22Rv1 (cell line): ENCODE measurements at regions not wholly inside any gene's neighbourhood (a gene's known extent, or its start where the extent isn't known, plus 50 kb on each side); places are given as distances from the start of the nearest gene placed in this dataset.
A peak's percentile ranks its signal among the peaks of the same experiment; 100 is the strongest.

Source experiments
- H3K27ac ChIP-seq: fragments of 450-650 bp; 2 replicates; pipeline ENCODE4 v1.5.1; 2017
- CTCF ChIP-seq: fragments of 450-650 bp; IDR thresholded peaks from 2 replicates; pipeline ENCODE4 v1.5.1; 2017; ENCODE audit warnings: mild to moderate bottlenecking
- ZFX ChIP-seq: fragments of 450-650 bp; IDR thresholded peaks from 2 replicates; pipeline ENCODE4 v1.6.1; 2017; ENCODE audit warnings: antibody characterized with exemption, borderline replicate concordance

DNA sequence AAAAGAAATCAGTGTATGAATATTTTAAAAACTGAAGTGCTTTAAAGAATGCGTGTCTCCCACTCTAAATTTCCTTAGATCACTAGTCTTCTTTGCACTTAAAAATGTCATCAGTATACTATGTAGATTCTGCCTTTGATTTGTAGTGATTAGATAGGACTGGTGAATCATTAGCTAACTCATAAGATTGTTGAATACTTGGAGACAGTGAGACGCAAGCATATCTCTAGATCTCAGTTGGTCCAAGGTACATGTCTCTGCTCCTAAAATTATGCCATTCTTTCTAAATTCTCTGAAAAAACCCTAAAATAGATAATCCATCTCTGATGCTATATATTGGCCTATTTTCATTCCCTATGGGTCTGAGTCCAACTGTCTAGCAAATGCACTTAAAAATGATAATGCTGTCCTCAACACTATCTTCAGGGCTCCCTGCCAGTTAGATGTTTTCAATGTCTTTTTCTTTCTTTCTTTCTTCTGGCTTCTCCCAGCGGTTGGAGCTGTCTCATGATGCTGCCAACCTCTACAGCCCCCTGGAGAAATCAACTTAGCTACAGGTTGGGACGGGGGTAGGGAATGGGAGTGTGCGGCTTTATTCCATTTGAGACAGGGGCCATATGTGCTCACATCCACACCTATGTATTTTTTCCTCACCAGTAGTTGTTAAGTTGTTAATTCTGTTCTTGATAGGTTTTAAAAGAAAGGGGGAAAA is 301.0 kb downstream of the NDFIP2 start:
- peak overlapping the region; percentile 61 for H3K27ac ChIP-seq
- TF ChIP-seq CTCF (no peak), ZFX (no peak)

- H3K27ac ChIP-seq, result no peak overlapping the region
- no peak for TF ChIP-seq ZFX
- TF ChIP-seq CTCF, result no peak
These were observed 299.3 kb downstream of the NDFIP2 start for GRCh38 chr13:79780240-79780639.

DNA sequence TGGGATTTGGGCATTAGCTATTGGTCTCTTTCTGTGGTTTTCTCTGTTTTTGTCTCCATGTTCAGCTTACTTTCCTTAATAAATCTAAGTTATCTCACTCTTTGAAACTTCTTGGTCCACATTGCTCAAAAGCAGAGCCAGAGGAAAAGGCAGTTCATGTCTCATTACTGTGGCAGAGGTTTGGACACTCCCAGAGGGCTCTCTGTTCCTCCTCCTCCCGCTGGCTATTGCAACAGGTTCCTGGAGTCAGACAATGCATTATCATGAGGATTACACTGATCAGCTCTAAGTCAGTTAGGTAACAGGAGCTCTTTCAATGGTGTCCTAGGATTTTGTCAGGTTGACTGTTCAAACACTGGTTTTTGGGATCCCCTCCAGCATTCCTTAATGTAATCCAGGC is 298.8 kb downstream of the NDFIP2 start:
- peak overlapping the region; percentile 15; the same call in 1 of the 2 replicates for H3K27ac ChIP-seq
- TF ChIP-seq CTCF, result no peak
- no peak for TF ChIP-seq ZFX

DNA sequence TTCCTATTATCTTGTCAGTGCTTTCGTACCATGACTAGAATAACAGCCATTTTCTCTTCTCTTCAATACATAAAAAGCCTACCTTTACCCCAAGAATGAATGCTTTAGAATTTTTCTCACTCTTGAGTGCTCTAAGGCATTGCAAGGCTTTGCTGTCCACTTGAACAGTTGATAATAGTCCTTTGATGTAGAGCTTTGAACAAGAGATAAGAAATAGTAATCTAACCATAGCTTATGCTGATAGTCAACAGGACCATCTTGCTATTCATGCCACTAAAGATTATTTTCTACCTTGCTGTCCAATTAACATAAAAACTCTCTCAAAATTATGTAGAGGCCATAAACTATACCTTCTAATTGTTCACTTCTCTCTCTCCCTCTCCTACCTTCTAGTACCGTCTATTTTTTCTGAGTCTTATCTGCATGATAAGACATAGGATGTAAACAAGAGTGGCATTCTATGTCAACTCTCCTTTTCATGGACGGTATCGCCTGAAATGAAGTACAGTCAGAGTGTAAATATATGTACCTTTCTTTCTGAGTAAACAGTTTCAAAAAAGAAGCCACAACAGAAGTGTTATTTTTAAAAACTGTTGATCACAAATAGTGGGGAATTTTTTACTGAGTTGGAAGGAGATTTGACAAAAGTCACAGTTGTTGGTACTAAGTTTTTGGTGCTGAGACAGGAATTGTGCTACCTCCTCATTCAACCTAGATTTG is 297.9 kb downstream of the NDFIP2 start:
- no peak overlapping the region for H3K27ac ChIP-seq

DNA sequence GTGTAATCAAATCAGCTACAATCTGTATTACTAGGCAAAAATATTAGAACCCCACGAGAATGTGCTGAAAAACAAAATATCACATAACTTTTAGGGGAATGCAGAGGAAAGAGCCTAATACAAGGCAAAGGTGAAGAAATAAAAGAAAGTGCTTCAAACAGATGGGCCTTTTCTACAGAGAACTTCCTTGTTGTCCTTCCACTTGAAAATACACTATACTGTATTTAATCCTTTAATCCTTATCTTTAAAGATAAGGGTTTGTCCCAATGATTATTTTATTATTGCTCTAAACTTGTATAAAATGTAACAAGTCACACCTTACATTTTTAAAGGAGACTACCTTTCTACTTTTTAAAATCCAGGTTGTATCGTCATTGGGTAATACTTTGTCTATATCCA is 296.5 kb downstream of the NDFIP2 start:
- no peak overlapping the region for H3K27ac ChIP-seq
- TF ChIP-seq CTCF (no peak), ZFX (no peak)

More for the DNA sequence above, 297.9 kb downstream of the NDFIP2 start:
- TF ChIP-seq ZFX (no peak), CTCF (no peak)

DNA sequence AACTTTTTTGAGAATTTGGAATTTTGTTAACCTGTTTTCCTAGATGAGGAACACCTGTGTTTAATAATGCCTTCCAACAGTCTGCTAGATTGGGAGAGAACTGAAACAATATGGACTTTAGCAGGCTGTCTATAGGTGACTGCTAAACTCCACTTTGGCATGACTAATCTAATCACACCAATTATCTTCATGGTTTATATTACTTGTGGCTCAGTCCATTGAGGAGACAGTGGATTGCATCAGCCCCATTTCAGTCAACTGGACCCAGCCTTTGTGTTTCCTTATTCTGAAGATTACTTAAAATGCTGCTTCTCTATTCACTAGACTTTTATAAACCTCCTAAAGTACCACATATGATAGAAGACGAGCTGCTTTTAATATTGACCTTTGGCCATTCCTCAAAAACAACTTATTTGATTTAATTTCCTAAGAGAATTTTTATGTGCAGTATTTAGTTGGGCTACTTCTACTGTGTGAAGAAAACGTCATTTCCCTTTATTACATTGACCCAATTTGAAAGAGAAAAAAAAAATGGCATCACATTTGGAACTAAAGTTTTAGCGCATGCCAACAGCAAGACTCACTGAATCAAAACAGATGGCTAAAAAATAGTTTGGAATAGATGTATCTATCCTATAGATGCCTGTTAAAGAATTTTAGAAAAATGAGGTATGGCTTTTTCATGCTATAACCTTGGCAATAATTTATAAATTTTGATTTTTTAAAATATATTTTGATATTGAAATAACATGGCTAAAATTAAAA is 295.8 kb downstream of the NDFIP2 start:
- H3K27ac ChIP-seq, result no peak overlapping the region
- TF ChIP-seq ZFX, result no peak
- TF ChIP-seq CTCF, result no peak

- peak; percentile 75 for TF ChIP-seq CTCF
- TF ChIP-seq ZFX, result no peak
- no peak overlapping the region for H3K27ac ChIP-seq
These were observed 294.9 kb downstream of the NDFIP2 start for GRCh38 chr13:79775830-79776229.
